ENCODE measurements at regions not wholly inside any gene's neighbourhood (a gene's known extent, or its start where the extent isn't known, plus 50 kb on each side); places are given as distances from the start of the nearest gene placed in this dataset.
A peak's percentile ranks its signal among the peaks of the same experiment; 100 is the strongest.

DNA sequence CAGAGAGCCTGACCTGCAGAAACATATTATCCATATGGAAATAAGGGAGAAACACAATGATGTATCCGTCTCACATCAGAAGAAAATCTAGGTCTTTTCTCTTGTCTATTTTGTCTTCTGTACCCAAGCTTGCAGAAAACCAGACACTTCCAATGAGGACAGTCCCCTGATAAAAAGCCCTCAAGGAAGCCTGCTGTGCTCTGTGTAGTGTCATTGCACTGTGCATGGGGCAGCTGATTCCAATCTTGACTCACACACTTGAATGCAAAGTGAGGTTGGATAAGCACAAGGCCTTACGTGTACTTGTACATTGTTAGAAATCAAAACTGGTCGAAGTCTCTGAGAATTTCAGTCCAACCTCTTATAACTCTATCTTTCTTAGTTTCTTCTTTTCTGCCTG is 256.6 kb upstream of the MYOCD start:
- Histone ChIP-seq H3K4me2 (ENCODE audit: low read length) (no peak overlapping the region), H3K18ac (ENCODE audit: low read length) (no peak overlapping the region), H2AK5ac (ENCODE audit: low read length) (no peak overlapping the region), H3K27ac (ENCODE audit: low read depth, low read length) (no peak overlapping the region), H2BK15ac (replicated peaks; ENCODE audit: low read depth) (no peak overlapping the region), H2BK120ac (ENCODE audit: low read depth, low read length) (no peak overlapping the region), H3K79me1 (ENCODE audit: low read length) (no peaks in the 10 kb centered on the region), H3K4ac (ENCODE audit: low read depth, low read length) (no peak overlapping the region), H3K4me1 (ENCODE audit: control insufficient read depth, low read depth, low read length) (peaks cover 2% of the 10 kb centered on the region), H3K23ac (ENCODE audit: low read length) (no peak overlapping the region), H3K79me2 (ENCODE audit: control insufficient read depth, insufficient read depth, low read length) (no peaks in the 10 kb centered on the region), H4K8ac (ENCODE audit: low read depth, low read length) (no peak overlapping the region), H3K36me3 (ENCODE audit: control insufficient read depth, insufficient read depth, low read length) (no peaks in the 10 kb centered on the region), H2BK5ac (ENCODE audit: low read length) (no peak overlapping the region), H4K5ac (ENCODE audit: low read length) (no peak overlapping the region), H3K9ac (ENCODE audit: low read length) (no peak overlapping the region), H3K4me3 (ENCODE audit: low read length) (no peak overlapping the region), H3K27me3 (ENCODE audit: insufficient read depth, low read length, poor library complexity) (no peaks in the 10 kb centered on the region), H3K56ac (ENCODE audit: low read length) (no peak overlapping the region)
- no CpG with 5 or more reads among the region's 3 CpGs for WGBS (ENCODE audit: extremely low coverage, insufficient coverage, low lambda C conversion rate)
- DNase-seq = no peak

- no peak overlapping the region for H4K8ac ChIP-seq (ENCODE audit: low read depth, low read length)
- H3K27me3 ChIP-seq (ENCODE audit: insufficient read depth, low read length, poor library complexity) = no peaks in the 10 kb centered on the region
- H3K18ac ChIP-seq (ENCODE audit: low read length) = no peak overlapping the region
- peaks cover 2% of the 10 kb centered on the region for H3K4me1 ChIP-seq (ENCODE audit: control insufficient read depth, low read depth, low read length)
- no peaks in the 10 kb centered on the region for H3K36me3 ChIP-seq (ENCODE audit: control insufficient read depth, insufficient read depth, low read length)
- H3K79me2 ChIP-seq (ENCODE audit: control insufficient read depth, insufficient read depth, low read length) = no peaks in the 10 kb centered on the region
- H4K5ac ChIP-seq (ENCODE audit: low read length) = no peak overlapping the region
- H2AK5ac ChIP-seq (ENCODE audit: low read length) = no peak overlapping the region
- no CpG with 5 or more reads among the region's 6 CpGs for WGBS (ENCODE audit: extremely low coverage, insufficient coverage, low lambda C conversion rate)
- H3K27ac ChIP-seq (ENCODE audit: low read depth, low read length) = no peak overlapping the region
- H3K9ac ChIP-seq (ENCODE audit: low read length) = no peak overlapping the region
- H3K56ac ChIP-seq (ENCODE audit: low read length) = no peak overlapping the region
- H3K4ac ChIP-seq (ENCODE audit: low read depth, low read length) = no peak overlapping the region
- H3K23ac ChIP-seq (ENCODE audit: low read length) = no peak overlapping the region
- no peak overlapping the region for H2BK15ac ChIP-seq (replicated peaks; ENCODE audit: low read depth)
- no peaks in the 10 kb centered on the region for H3K79me1 ChIP-seq (ENCODE audit: low read length)
- H3K4me3 ChIP-seq (ENCODE audit: low read length) = no peak overlapping the region
- DNase-seq = no peak
- no peak overlapping the region for H2BK5ac ChIP-seq (ENCODE audit: low read length)
- no peak overlapping the region for H3K4me2 ChIP-seq (ENCODE audit: low read length)
- H2BK120ac ChIP-seq (ENCODE audit: low read depth, low read length) = no peak overlapping the region
Observed at GRCh38 chr17:12410717-12411116, 255.0 kb upstream of the MYOCD start.

- H3K27me3 ChIP-seq (ENCODE audit: insufficient read depth, low read length, poor library complexity) = no peaks in the 10 kb centered on the region
- H3K18ac ChIP-seq (ENCODE audit: low read length) = no peak overlapping the region
- peak; percentile 83 for DNase-seq
- no CpG with 5 or more reads among the region's 3 CpGs for WGBS (ENCODE audit: extremely low coverage, insufficient coverage, low lambda C conversion rate)
- H3K4me3 ChIP-seq (ENCODE audit: low read length) = no peak overlapping the region
- H4K5ac ChIP-seq (ENCODE audit: low read length) = no peak overlapping the region
- no peak overlapping the region for H3K9ac ChIP-seq (ENCODE audit: low read length)
- no peak overlapping the region for H2BK120ac ChIP-seq (ENCODE audit: low read depth, low read length)
- no peak overlapping the region for H3K23ac ChIP-seq (ENCODE audit: low read length)
- H4K8ac ChIP-seq (ENCODE audit: low read depth, low read length) = no peak overlapping the region
- H3K27ac ChIP-seq (ENCODE audit: low read depth, low read length) = no peak overlapping the region
- H3K79me1 ChIP-seq (ENCODE audit: low read length) = no peaks in the 10 kb centered on the region
- H3K4me2 ChIP-seq (ENCODE audit: low read length) = no peak overlapping the region
- H2AK5ac ChIP-seq (ENCODE audit: low read length) = no peak overlapping the region
- H3K4ac ChIP-seq (ENCODE audit: low read depth, low read length) = no peak overlapping the region
- H2BK5ac ChIP-seq (ENCODE audit: low read length) = no peak overlapping the region
- H3K4me1 ChIP-seq (ENCODE audit: control insufficient read depth, low read depth, low read length) = no peaks in the 10 kb centered on the region
- no peak overlapping the region for H2BK15ac ChIP-seq (replicated peaks; ENCODE audit: low read depth)
- no peaks in the 10 kb centered on the region for H3K79me2 ChIP-seq (ENCODE audit: control insufficient read depth, insufficient read depth, low read length)
- H3K36me3 ChIP-seq (ENCODE audit: control insufficient read depth, insufficient read depth, low read length) = no peaks in the 10 kb centered on the region
- H3K56ac ChIP-seq (ENCODE audit: low read length) = no peak overlapping the region
Observed at GRCh38 chr17:12415031-12415430, 250.7 kb upstream of the MYOCD start.

GRCh38 chr17:12421077-12421476 is 244.6 kb upstream of the MYOCD start:
- Histone ChIP-seq H3K4me1 (ENCODE audit: control insufficient read depth, low read depth, low read length) (no peaks in the 10 kb centered on the region), H3K27me3 (ENCODE audit: insufficient read depth, low read length, poor library complexity) (no peaks in the 10 kb centered on the region), H2AK5ac (ENCODE audit: low read length) (no peak overlapping the region), H2BK5ac (ENCODE audit: low read length) (no peak overlapping the region), H4K5ac (ENCODE audit: low read length) (no peak overlapping the region), H3K79me2 (ENCODE audit: control insufficient read depth, insufficient read depth, low read length) (no peaks in the 10 kb centered on the region), H2BK15ac (replicated peaks; ENCODE audit: low read depth) (no peak overlapping the region), H2BK120ac (ENCODE audit: low read depth, low read length) (no peak overlapping the region), H3K79me1 (ENCODE audit: low read length) (no peaks in the 10 kb centered on the region), H3K27ac (ENCODE audit: low read depth, low read length) (no peak overlapping the region), H3K56ac (ENCODE audit: low read length) (no peak overlapping the region), H3K18ac (ENCODE audit: low read length) (no peak overlapping the region), H3K23ac (ENCODE audit: low read length) (no peak overlapping the region), H3K36me3 (ENCODE audit: control insufficient read depth, insufficient read depth, low read length) (no peaks in the 10 kb centered on the region), H3K4me3 (ENCODE audit: low read length) (no peak overlapping the region), H3K4me2 (ENCODE audit: low read length) (no peak overlapping the region), H4K8ac (ENCODE audit: low read depth, low read length) (no peak overlapping the region), H3K9ac (ENCODE audit: low read length) (no peak overlapping the region), H3K4ac (ENCODE audit: low read depth, low read length) (no peak overlapping the region)
- no CpG with 5 or more reads among the region's 5 CpGs for WGBS (ENCODE audit: extremely low coverage, insufficient coverage, low lambda C conversion rate)
- DNase-seq = no peak

DNA sequence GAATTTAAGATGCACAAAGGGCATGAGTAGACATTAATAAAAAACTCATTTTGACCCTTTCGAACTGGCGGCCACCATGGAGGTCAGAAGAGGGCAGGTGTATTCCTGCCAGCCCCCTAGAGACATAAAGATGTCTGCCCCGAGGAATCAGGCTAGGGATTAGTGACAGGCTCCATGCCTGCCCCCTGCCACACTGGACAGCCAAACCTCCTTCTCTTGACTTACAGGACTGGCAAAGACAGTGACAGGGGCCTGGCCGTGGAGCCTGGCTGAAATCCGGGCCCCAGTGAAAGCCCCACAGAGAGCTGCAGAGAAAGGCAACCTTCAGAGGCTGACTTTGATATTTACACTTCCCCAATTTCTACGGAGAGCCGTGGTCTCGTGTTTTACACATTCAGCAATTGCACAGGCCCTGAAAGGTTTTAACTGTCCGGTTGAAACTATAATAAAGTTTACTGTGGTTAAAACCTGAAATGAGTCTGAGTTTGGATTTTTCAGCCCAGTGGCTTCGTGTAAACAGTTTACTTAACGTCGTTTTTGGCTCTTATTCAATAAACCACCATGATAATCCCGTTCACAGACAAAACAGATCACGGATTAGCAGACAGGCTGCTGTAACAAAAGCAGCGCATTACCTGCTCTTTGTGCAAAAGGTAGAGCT is 243.9 kb upstream of the MYOCD start:
- no CpG with 5 or more reads among the region's 15 CpGs for WGBS (ENCODE audit: extremely low coverage, insufficient coverage, low lambda C conversion rate)
- no peak for DNase-seq

GRCh38 chr17:12422651-12423050 is 243.0 kb upstream of the MYOCD start:
- H4K5ac ChIP-seq (ENCODE audit: low read length) = no peak overlapping the region
- H3K4ac ChIP-seq (ENCODE audit: low read depth, low read length) = no peak overlapping the region
- H3K79me2 ChIP-seq (ENCODE audit: control insufficient read depth, insufficient read depth, low read length) = no peaks in the 10 kb centered on the region
- H2AK5ac ChIP-seq (ENCODE audit: low read length) = no peak overlapping the region
- H3K9ac ChIP-seq (ENCODE audit: low read length) = no peak overlapping the region
- no peak overlapping the region for H3K18ac ChIP-seq (ENCODE audit: low read length)
- H3K56ac ChIP-seq (ENCODE audit: low read length) = no peak overlapping the region
- no peak overlapping the region for H4K8ac ChIP-seq (ENCODE audit: low read depth, low read length)
- no peak overlapping the region for H3K4me2 ChIP-seq (ENCODE audit: low read length)
- no peak overlapping the region for H2BK120ac ChIP-seq (ENCODE audit: low read depth, low read length)
- H3K4me3 ChIP-seq (ENCODE audit: low read length) = no peak overlapping the region
- DNase-seq = no peak
- no peak overlapping the region for H3K23ac ChIP-seq (ENCODE audit: low read length)
- no peaks in the 10 kb centered on the region for H3K36me3 ChIP-seq (ENCODE audit: control insufficient read depth, insufficient read depth, low read length)
- no peak overlapping the region for H2BK15ac ChIP-seq (replicated peaks; ENCODE audit: low read depth)
- no peak overlapping the region for H3K27ac ChIP-seq (ENCODE audit: low read depth, low read length)
- no peaks in the 10 kb centered on the region for H3K27me3 ChIP-seq (ENCODE audit: insufficient read depth, low read length, poor library complexity)
- H3K4me1 ChIP-seq (ENCODE audit: control insufficient read depth, low read depth, low read length) = no peaks in the 10 kb centered on the region
- no peaks in the 10 kb centered on the region for H3K79me1 ChIP-seq (ENCODE audit: low read length)
- no peak overlapping the region for H2BK5ac ChIP-seq (ENCODE audit: low read length)
- no CpG with 5 or more reads among the region's 13 CpGs for WGBS (ENCODE audit: extremely low coverage, insufficient coverage, low lambda C conversion rate)

More for the DNA sequence above, 243.9 kb upstream of the MYOCD start:
- Histone ChIP-seq H3K4me1 (ENCODE audit: control insufficient read depth, low read depth, low read length) (no peaks in the 10 kb centered on the region), H3K36me3 (ENCODE audit: control insufficient read depth, insufficient read depth, low read length) (no peaks in the 10 kb centered on the region), H3K27me3 (ENCODE audit: insufficient read depth, low read length, poor library complexity) (no peaks in the 10 kb centered on the region), H3K4ac (ENCODE audit: low read depth, low read length) (no peak overlapping the region), H4K5ac (ENCODE audit: low read length) (no peak overlapping the region), H3K79me1 (ENCODE audit: low read length) (no peaks in the 10 kb centered on the region), H3K4me2 (ENCODE audit: low read length) (no peak overlapping the region), H3K56ac (ENCODE audit: low read length) (no peak overlapping the region), H3K79me2 (ENCODE audit: control insufficient read depth, insufficient read depth, low read length) (no peaks in the 10 kb centered on the region), H4K8ac (ENCODE audit: low read depth, low read length) (no peak overlapping the region), H3K23ac (ENCODE audit: low read length) (no peak overlapping the region), H3K4me3 (ENCODE audit: low read length) (no peak overlapping the region), H2BK5ac (ENCODE audit: low read length) (no peak overlapping the region), H2BK120ac (ENCODE audit: low read depth, low read length) (no peak overlapping the region), H3K9ac (ENCODE audit: low read length) (no peak overlapping the region), H3K27ac (ENCODE audit: low read depth, low read length) (no peak overlapping the region), H3K18ac (ENCODE audit: low read length) (no peak overlapping the region), H2AK5ac (ENCODE audit: low read length) (no peak overlapping the region), H2BK15ac (replicated peaks; ENCODE audit: low read depth) (no peak overlapping the region)

All from mesendoderm (in vitro differentiated cells).